HUES6 (cell line): ENCODE measurements at regions not wholly inside any gene's neighbourhood (a gene's known extent, or its start where the extent isn't known, plus 50 kb on each side); places are given as distances from the start of the nearest gene placed in this dataset.

ENCODE experiments used
- H3K27ac ChIP-seq: 2 replicates; pipeline ENCODE4 v1.7.0; 2013; ENCODE audit warnings: low read depth, mild to moderate bottlenecking, low read length, inconsistent platforms
- H3K27me3 ChIP-seq: 2 replicates; pipeline ENCODE4 v1.6.1; 2013; ENCODE audit warnings: low read length; ENCODE audit not compliant: control insufficient read depth, insufficient read depth
- H3K36me3 ChIP-seq: 2 replicates; pipeline ENCODE4 v1.6.1; 2013; ENCODE audit warnings: low read length; ENCODE audit not compliant: control insufficient read depth, insufficient read depth
- H3K4me1 ChIP-seq: 2 replicates; pipeline ENCODE4 v1.6.1; 2013; ENCODE audit warnings: low read length; ENCODE audit not compliant: control insufficient read depth, insufficient read depth
- H3K4me3 ChIP-seq: 2 replicates; pipeline ENCODE4 v1.5.1; 2013; ENCODE audit warnings: low read depth, low read length
- H3K9ac ChIP-seq: one replicate; pipeline ENCODE4 v1.6.1; 2013; ENCODE audit warnings: mild to moderate bottlenecking, low read length
- H3K9me3 ChIP-seq: 2 replicates; pipeline ENCODE4 v1.6.1; 2013; ENCODE audit warnings: low read depth, low read length; ENCODE audit not compliant: control insufficient read depth, insufficient read depth

- Histone ChIP-seq H3K9ac (no peak overlapping the region), H3K27me3 (no peaks in the 10 kb centered on the region)
Measured at GRCh38 chr18:66979009-66979408, 375.1 kb upstream of the CDH19 start.

GRCh38 chr18:66972681-66973080 is 368.8 kb upstream of the CDH19 start:
- peaks cover 14% of the 10 kb centered on the region; the same call in 1 of the 2 replicates for H3K4me1 ChIP-seq
- no peak overlapping the region for H3K27ac ChIP-seq
- H3K9ac ChIP-seq: no peak overlapping the region
- no peaks in the 10 kb centered on the region for H3K9me3 ChIP-seq
- H3K27me3 ChIP-seq: no peaks in the 10 kb centered on the region
- H3K4me3 ChIP-seq: no peak overlapping the region
- H3K36me3 ChIP-seq: no peaks in the 10 kb centered on the region

More at GRCh38 chr18:66979009-66979408, 375.1 kb upstream of the CDH19 start:
- H3K4me3 ChIP-seq: no peak overlapping the region
- H3K27ac ChIP-seq: no peak overlapping the region
- H3K9me3 ChIP-seq: no peaks in the 10 kb centered on the region
- no peaks in the 10 kb centered on the region for H3K4me1 ChIP-seq
- no peaks in the 10 kb centered on the region for H3K36me3 ChIP-seq

- H3K4me1 ChIP-seq: peaks cover 14% of the 10 kb centered on the region; the same call in 1 of the 2 replicates
- H3K9ac ChIP-seq: no peak overlapping the region
Measured at GRCh38 chr18:66971960-66972359, 368.1 kb upstream of the CDH19 start.

GRCh38 chr18:66966171-66966570 is 362.3 kb upstream of the CDH19 start:
- no peak overlapping the region for H3K4me3 ChIP-seq

More at GRCh38 chr18:66971960-66972359, 368.1 kb upstream of the CDH19 start:
- no peaks in the 10 kb centered on the region for H3K9me3 ChIP-seq
- H3K27ac ChIP-seq: no peak overlapping the region
- no peaks in the 10 kb centered on the region for H3K36me3 ChIP-seq
- no peak overlapping the region for H3K4me3 ChIP-seq
- no peaks in the 10 kb centered on the region for H3K27me3 ChIP-seq

GRCh38 chr18:66958309-66958708 is 354.4 kb upstream of the CDH19 start:
- Histone ChIP-seq H3K36me3 (no peaks in the 10 kb centered on the region), H3K4me1 (no peaks in the 10 kb centered on the region), H3K27ac (no peak overlapping the region), H3K27me3 (no peaks in the 10 kb centered on the region), H3K9ac (no peak overlapping the region), H3K9me3 (no peaks in the 10 kb centered on the region), H3K4me3 (no peak overlapping the region)

More at GRCh38 chr18:66966171-66966570, 362.3 kb upstream of the CDH19 start:
- no peaks in the 10 kb centered on the region for H3K27me3 ChIP-seq
- H3K9me3 ChIP-seq: no peaks in the 10 kb centered on the region
- H3K36me3 ChIP-seq: no peaks in the 10 kb centered on the region
- no peaks in the 10 kb centered on the region for H3K4me1 ChIP-seq
- H3K9ac ChIP-seq: no peak overlapping the region
- no peak overlapping the region for H3K27ac ChIP-seq

- Histone ChIP-seq H3K9ac (no peak overlapping the region), H3K4me3 (no peak overlapping the region), H3K9me3 (peaks cover 16% of the 10 kb centered on the region)
Measured at GRCh38 chr18:66951750-66952149, 347.9 kb upstream of the CDH19 start.

GRCh38 chr18:66949419-66949818 is 345.5 kb upstream of the CDH19 start:
- Histone ChIP-seq H3K36me3 (no peaks in the 10 kb centered on the region), H3K4me3 (no peak overlapping the region), H3K9me3 (peaks cover 16% of the 10 kb centered on the region)

More at GRCh38 chr18:66951750-66952149, 347.9 kb upstream of the CDH19 start:
- H3K27ac ChIP-seq: no peak overlapping the region
- H3K27me3 ChIP-seq: no peaks in the 10 kb centered on the region
- no peaks in the 10 kb centered on the region for H3K4me1 ChIP-seq
- no peaks in the 10 kb centered on the region for H3K36me3 ChIP-seq

GRCh38 chr18:66937546-66937945 is 333.7 kb upstream of the CDH19 start:
- no peak overlapping the region for H3K9ac ChIP-seq
- no peaks in the 10 kb centered on the region for H3K27me3 ChIP-seq
- no peak overlapping the region for H3K27ac ChIP-seq
- peaks cover 12% of the 10 kb centered on the region for H3K9me3 ChIP-seq
- H3K4me1 ChIP-seq: no peaks in the 10 kb centered on the region
- no peak overlapping the region for H3K4me3 ChIP-seq
- no peaks in the 10 kb centered on the region for H3K36me3 ChIP-seq

More at GRCh38 chr18:66949419-66949818, 345.5 kb upstream of the CDH19 start:
- Histone ChIP-seq H3K9ac (no peak overlapping the region), H3K27ac (no peak overlapping the region), H3K27me3 (no peaks in the 10 kb centered on the region), H3K4me1 (no peaks in the 10 kb centered on the region)

GRCh38 chr18:66931010-66931409 is 327.1 kb upstream of the CDH19 start:
- peak overlapping the region; percentile 51; the same call in 1 of the 2 replicates for H3K27ac ChIP-seq
- no peak overlapping the region for H3K9ac ChIP-seq
- H3K27me3 ChIP-seq: no peaks in the 10 kb centered on the region
- H3K9me3 ChIP-seq: no peaks in the 10 kb centered on the region
- H3K4me1 ChIP-seq: peaks cover 10% of the 10 kb centered on the region
- no peak overlapping the region for H3K4me3 ChIP-seq
- H3K36me3 ChIP-seq: no peaks in the 10 kb centered on the region

GRCh38 chr18:66916834-66917233 is 312.9 kb upstream of the CDH19 start:
- Histone ChIP-seq H3K4me1 (no peaks in the 10 kb centered on the region), H3K36me3 (no peaks in the 10 kb centered on the region), H3K9ac (no peak overlapping the region), H3K4me3 (no peak overlapping the region), H3K27ac (no peak overlapping the region), H3K9me3 (no peaks in the 10 kb centered on the region), H3K27me3 (no peaks in the 10 kb centered on the region)

GRCh38 chr18:66900837-66901236 is 296.9 kb upstream of the CDH19 start:
- Histone ChIP-seq H3K36me3 (no peaks in the 10 kb centered on the region), H3K9ac (no peak overlapping the region), H3K4me1 (peaks cover 5% of the 10 kb centered on the region; the same call in 1 of the 2 replicates), H3K9me3 (no peaks in the 10 kb centered on the region), H3K4me3 (no peak overlapping the region), H3K27ac (no peak overlapping the region), H3K27me3 (no peaks in the 10 kb centered on the region)
